B cell (primary cell): ENCODE measurements at regions not wholly inside any gene's neighbourhood (a gene's known extent, or its start where the extent isn't known, plus 50 kb on each side); places are given as distances from the start of the nearest gene placed in this dataset.

Experiments used
- ATAC-seq: fragments of 200-7000 bp; cut with Tn5 transposase; one replicate; pipeline ENCODE4 v1.10.0; 2021; ENCODE audit warnings: low read depth, mild to moderate bottlenecking, moderate number of reproducible peaks, moderate library complexity
- CTCF ChIA-PET: fragments of 350-600 bp; sonication (Branson Sonifier 250); formaldehyde crosslinking; loops from one replicate; lab custom pipeline; 2021; ENCODE audit warnings: antibody characterized with exemption, inconsistent platforms; lab: Charles Lee
- POLR2A ChIA-PET: fragments of 350-600 bp; sonication (Branson Sonifier 250); formaldehyde crosslinking; loops from one replicate; lab custom pipeline; 2021; ENCODE audit warnings: antibody characterized with exemption; lab: Charles Lee
- DNase-seq: peaks from one replicate; pipeline ENCODE4 v3.0.0; 2013
- H2AFZ ChIP-seq: 2 replicates; pipeline ENCODE4 v1.6.1; 2012; ENCODE audit warnings: mild to moderate bottlenecking, low read depth, low read length; ENCODE audit not compliant: insufficient read depth, poor library complexity, severe bottlenecking
- H3K27ac ChIP-seq, 2 donors: 1 replicate in 1 of 2; 2 replicates in 1 of 2; pipeline ENCODE4 v1.5.1; 2012 to 2013; ENCODE audit warnings: low read length in 2 of 2, mild to moderate bottlenecking in 2 of 2, moderate library complexity in 1 of 2
- H3K27me3 ChIP-seq, 4 experiments: fragments of 200-600 bp in 1 of 4; sonication (generic) in 1 of 4; replicated peaks in 1 of 4; 1 replicate in 2 of 4; 2 replicates in 2 of 4; pipeline versions ENCODE4 v1.6.1 to v1.7.0; 2013 to 2016; ENCODE audit warnings: low read length in 3 of 4, mild to moderate bottlenecking in 2 of 4, mixed read lengths in 1 of 4, moderate library complexity in 1 of 4; ENCODE audit not compliant: insufficient read depth in 4 of 4, control insufficient read depth in 3 of 4; ENCODE audit errors: control extremely low read depth in 1 of 4
- H3K36me3 ChIP-seq, 2 experiments: replicated peaks in 1 of 2; 1 replicate in 1 of 2; 2 replicates in 1 of 2; pipeline versions ENCODE4 v1.6.1 to v1.7.1; 2013; ENCODE audit warnings: low read length in 1 of 2; ENCODE audit not compliant: insufficient read depth in 2 of 2, control insufficient read depth in 1 of 2; ENCODE audit errors: control extremely low read depth in 1 of 2, extremely low read depth in 1 of 2
- H3K4me1 ChIP-seq, 2 donors: fragments of 200-600 bp in 1 of 2; sonication (generic) in 1 of 2; 1 replicate in 1 of 2; 2 replicates in 1 of 2; pipeline versions ENCODE4 v1.5.1 to v1.6.1; 2013 to 2017; ENCODE audit warnings: low read length in 2 of 2; ENCODE audit not compliant: control insufficient read depth in 2 of 2, insufficient read depth in 2 of 2
- H3K4me2 ChIP-seq: replicated peaks from 2 replicates; pipeline ENCODE3; 2012; ENCODE audit warnings: mild to moderate bottlenecking, low read depth, low read length; ENCODE audit not compliant: poor library complexity, severe bottlenecking
- H3K4me3 ChIP-seq, 5 experiments: fragments of 200-600 bp in 1 of 5; sonication (generic) in 1 of 5; 1 replicate in 3 of 5; 2 replicates in 2 of 5; pipeline versions ENCODE4 v1.5.1 to v1.7.0; 2011 to 2016; ENCODE audit warnings: low read length in 4 of 5, mild to moderate bottlenecking in 4 of 5, low read depth in 2 of 5, control low read depth in 1 of 5, moderate library complexity in 1 of 5; ENCODE audit not compliant: insufficient read depth in 1 of 5; ENCODE audit errors: control extremely low read depth in 1 of 5, extremely low read depth in 1 of 5
- H3K79me2 ChIP-seq: fragments of 200-600 bp; sonication (generic); one replicate; pipeline ENCODE4 v1.6.0; 2016; ENCODE audit warnings: low read length; ENCODE audit not compliant: control insufficient read depth, insufficient read depth
- H3K9ac ChIP-seq: fragments of 200-600 bp; sonication (generic); 2 replicates; pipeline ENCODE4 v1.6.1; 2017; ENCODE audit warnings: mild to moderate bottlenecking, low read length, moderate library complexity
- H3K9me3 ChIP-seq, 3 donors: one replicate each; pipeline versions ENCODE4 v1.6.1 to v1.7.1; 2013; ENCODE audit warnings: low read length in 2 of 3; ENCODE audit not compliant: control insufficient read depth in 2 of 3, insufficient read depth in 1 of 3; ENCODE audit errors: control extremely low read depth in 1 of 3
- H4K20me1 ChIP-seq: 2 replicates; pipeline ENCODE4 v1.6.0; 2012; ENCODE audit warnings: mild to moderate bottlenecking, low read length; ENCODE audit not compliant: insufficient read depth, control insufficient read depth, poor library complexity, severe bottlenecking
- H3K27ac Mint-ChIP-seq: one replicate; pipeline ENCODE4 v1.8.0; 2021; ENCODE audit warnings: mixed read lengths
- H3K27me3 Mint-ChIP-seq: one replicate; pipeline ENCODE4 v1.8.0; 2021; ENCODE audit warnings: mixed read lengths
- H3K4me1 Mint-ChIP-seq: one replicate; pipeline ENCODE4 v1.8.0; 2021; ENCODE audit warnings: mixed read lengths
- H3K4me3 Mint-ChIP-seq: one replicate; pipeline ENCODE4 v1.8.0; 2021; ENCODE audit warnings: mixed read lengths
- H3K9me3 Mint-ChIP-seq: one replicate; pipeline ENCODE4 v1.8.0; 2022; ENCODE audit warnings: mixed read lengths; ENCODE audit not compliant: insufficient read depth
- CTCF ChIP-seq: fragments of 200-600 bp; IDR thresholded peaks from one replicate; pipeline ENCODE4 v1.8.0; 2022; ENCODE audit warnings: antibody characterized with exemption, mild to moderate bottlenecking
- EZH2 ChIP-seq: IDR thresholded peaks from 2 replicates; pipeline ENCODE4 v1.6.1; 2012; ENCODE audit warnings: borderline replicate concordance, low read depth, mild to moderate bottlenecking, moderate library complexity, low read length; ENCODE audit not compliant: insufficient read depth, poor library complexity, severe bottlenecking
- WGBS: methylation state at CpG from one replicate; pipeline ENCODE4 v1.1.5; 2013; ENCODE audit warnings: missing lambda C conversion rate; ENCODE audit not compliant: insufficient coverage; 5-methylcytosine and 5-hydroxymethylcytosine counted together
- intact Hi-C: fragments of 100-400 bp; cut with micrococcal nuclease; formaldehyde crosslinking; loops from one replicate; pipeline ENCODE4 v1.10.0; 2022

GRCh38 chr6:143594647-143595046 is 83.1 kb upstream of the PHACTR2 start:
- H3K79me2 ChIP-seq = no peaks in the 10 kb centered on the region
- H3K4me2 ChIP-seq = no peak overlapping the region
- H4K20me1 ChIP-seq = no peaks in the 10 kb centered on the region
- H3K27me3 ChIP-seq = no peaks in the 10 kb centered on the region
- peaks cover 12% of the 10 kb centered on the region for H3K4me1 Mint-ChIP-seq
- H3K4me3 ChIP-seq = no peak overlapping the region
- H3K9me3 Mint-ChIP-seq = peaks cover 2% of the 10 kb centered on the region
- intact Hi-C loops = no loop called here
- no peaks in the 10 kb centered on the region for H3K36me3 ChIP-seq
- H3K9me3 ChIP-seq = peaks cover 0 to 5% (median 1%) of the 10 kb centered on the region in 3 donors
- 100% methylated on average over 2 of the region's 4 CpGs for WGBS
- DNase-seq = no peak
- H3K9ac ChIP-seq = no peak overlapping the region
- POLR2A ChIA-PET = no interaction called here
- TF ChIP-seq EZH2 (no peak), CTCF (no peak)
- no peak for ATAC-seq
- CTCF ChIA-PET = no interaction called here
- no peak overlapping the region for H3K4me3 Mint-ChIP-seq
- no peak overlapping the region for H2AFZ ChIP-seq
- H3K27me3 Mint-ChIP-seq = no peaks in the 10 kb centered on the region
- no peak overlapping the region for H3K27ac Mint-ChIP-seq
- no peak overlapping the region for H3K27ac ChIP-seq
- H3K4me1 ChIP-seq = peaks cover 5 to 6% of the 10 kb centered on the region in 2 donors

- no peak overlapping the region for H3K4me2 ChIP-seq
- intact Hi-C loops = no loop called here
- WGBS = 97% methylated on average over 6 of the region's 6 CpGs
- H3K27me3 ChIP-seq = no peaks in the 10 kb centered on the region
- DNase-seq (no peak), ATAC-seq (no peak)
- TF ChIP-seq CTCF = no peak
- TF ChIP-seq EZH2 = no peak
- H2AFZ ChIP-seq = no peak overlapping the region
- POLR2A ChIA-PET = no interaction called here
- H3K4me1 ChIP-seq = no peaks in the 10 kb centered on the region
- H3K4me3 ChIP-seq = no peak overlapping the region
- no peaks in the 10 kb centered on the region for H3K36me3 ChIP-seq
- H3K9me3 ChIP-seq = peaks cover 0 to under 1% (median 0%) of the 10 kb centered on the region in 3 donors
- Mint-ChIP-seq H3K27ac (no peak overlapping the region), H3K4me3 (no peak overlapping the region), H3K4me1 (no peaks in the 10 kb centered on the region), H3K27me3 (no peaks in the 10 kb centered on the region), H3K9me3 (no peaks in the 10 kb centered on the region)
- no peak overlapping the region for H3K9ac ChIP-seq
- H3K27ac ChIP-seq = no peak overlapping the region
- no peaks in the 10 kb centered on the region for H3K79me2 ChIP-seq
- no peaks in the 10 kb centered on the region for H4K20me1 ChIP-seq
- CTCF ChIA-PET = no interaction called here
Observed at GRCh38 chr6:143592335-143592734, 80.8 kb upstream of the FUCA2 start.
